HFFc6 (cell line): ENCODE measurements at regions not wholly inside any gene's neighbourhood (a gene's known extent, or its start where the extent isn't known, plus 50 kb on each side); places are given as distances from the start of the nearest gene placed in this dataset.

Experiments used
- DNase-seq: peaks from one replicate; pipeline ENCODE4 v3.0.0-alpha.2; 2018
- H3K27ac Mint-ChIP-seq: 2 replicates; pipeline ENCODE4 v1.8.0; 2020; ENCODE audit warnings: mild to moderate bottlenecking, mixed read lengths
- H3K27me3 Mint-ChIP-seq: 2 replicates; pipeline ENCODE4 v1.8.0; 2021; ENCODE audit warnings: mild to moderate bottlenecking, moderate library complexity, mixed read lengths; ENCODE audit not compliant: insufficient read depth
- H3K36me3 Mint-ChIP-seq: 2 replicates; pipeline ENCODE4 v1.8.0; 2021; ENCODE audit warnings: low read depth, mixed read lengths
- H3K4me1 Mint-ChIP-seq: 2 replicates; pipeline ENCODE4 v1.8.0; 2020; ENCODE audit warnings: low read depth, mixed read lengths
- H3K4me3 Mint-ChIP-seq: 2 replicates; pipeline ENCODE4 v1.8.0; 2020; ENCODE audit warnings: mild to moderate bottlenecking, moderate library complexity, mixed read lengths
- H3K9me3 Mint-ChIP-seq: 2 replicates; pipeline ENCODE4 v1.8.0; 2020; ENCODE audit warnings: mild to moderate bottlenecking, mixed read lengths
- TF ChIP-seq, protein P1 (sequence below): fragments of 200-600 bp; sonication (generic); IDR thresholded peaks from 2 replicates; pipeline ENCODE4 v1.5.0; 2021; ENCODE audit warnings: antibody characterized with exemption, mild to moderate bottlenecking

GRCh38 chr7:117962366-117962994, 89.2 kb upstream of the CTTNBP2 start:
- no peaks in the 10 kb centered on the region for H3K27me3 Mint-ChIP-seq
- no peak overlapping the region for H3K4me3 Mint-ChIP-seq
- TF ChIP-seq, protein P1, sequence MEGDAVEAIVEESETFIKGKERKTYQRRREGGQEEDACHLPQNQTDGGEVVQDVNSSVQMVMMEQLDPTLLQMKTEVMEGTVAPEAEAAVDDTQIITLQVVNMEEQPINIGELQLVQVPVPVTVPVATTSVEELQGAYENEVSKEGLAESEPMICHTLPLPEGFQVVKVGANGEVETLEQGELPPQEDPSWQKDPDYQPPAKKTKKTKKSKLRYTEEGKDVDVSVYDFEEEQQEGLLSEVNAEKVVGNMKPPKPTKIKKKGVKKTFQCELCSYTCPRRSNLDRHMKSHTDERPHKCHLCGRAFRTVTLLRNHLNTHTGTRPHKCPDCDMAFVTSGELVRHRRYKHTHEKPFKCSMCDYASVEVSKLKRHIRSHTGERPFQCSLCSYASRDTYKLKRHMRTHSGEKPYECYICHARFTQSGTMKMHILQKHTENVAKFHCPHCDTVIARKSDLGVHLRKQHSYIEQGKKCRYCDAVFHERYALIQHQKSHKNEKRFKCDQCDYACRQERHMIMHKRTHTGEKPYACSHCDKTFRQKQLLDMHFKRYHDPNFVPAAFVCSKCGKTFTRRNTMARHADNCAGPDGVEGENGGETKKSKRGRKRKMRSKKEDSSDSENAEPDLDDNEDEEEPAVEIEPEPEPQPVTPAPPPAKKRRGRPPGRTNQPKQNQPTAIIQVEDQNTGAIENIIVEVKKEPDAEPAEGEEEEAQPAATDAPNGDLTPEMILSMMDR = no peak
- H3K36me3 Mint-ChIP-seq = no peaks in the 10 kb centered on the region
- peaks cover 28% of the 10 kb centered on the region for H3K9me3 Mint-ChIP-seq
- no peaks in the 10 kb centered on the region for H3K4me1 Mint-ChIP-seq
- no peak overlapping the region for H3K27ac Mint-ChIP-seq
- no peak for DNase-seq

GRCh38 chr7:117963264-117964197, 90.3 kb upstream of the CTTNBP2 start:
- Mint-ChIP-seq H3K4me3 (no peak overlapping the region), H3K36me3 (no peaks in the 10 kb centered on the region), H3K9me3 (peaks cover 30% of the 10 kb centered on the region), H3K4me1 (no peaks in the 10 kb centered on the region), H3K27ac (no peak overlapping the region), H3K27me3 (no peaks in the 10 kb centered on the region)
- TF ChIP-seq, protein P1 = no peak
- no peak for DNase-seq

- Mint-ChIP-seq H3K4me1 (no peaks in the 10 kb centered on the region), H3K9me3 (peaks cover 28% of the 10 kb centered on the region), H3K27ac (no peak overlapping the region), H3K36me3 (no peaks in the 10 kb centered on the region), H3K4me3 (no peak overlapping the region), H3K27me3 (no peaks in the 10 kb centered on the region)
- no peak for DNase-seq
- TF ChIP-seq, protein P1 = no peak
Measured at GRCh38 chr7:117970801-117971200, 97.6 kb upstream of the CTTNBP2 start.

GRCh38 chr7:117971556-117972244, 98.5 kb upstream of the CTTNBP2 start:
- Mint-ChIP-seq H3K9me3 (peaks cover 21% of the 10 kb centered on the region), H3K27me3 (no peaks in the 10 kb centered on the region), H3K36me3 (no peaks in the 10 kb centered on the region), H3K27ac (no peak overlapping the region), H3K4me1 (no peaks in the 10 kb centered on the region), H3K4me3 (no peak overlapping the region)
- DNase-seq = no peak
- TF ChIP-seq, protein P1 = no peak

GRCh38 chr7:117972606-117973005, 99.4 kb upstream of the CTTNBP2 start:
- Mint-ChIP-seq H3K4me1 (no peaks in the 10 kb centered on the region), H3K27ac (no peak overlapping the region), H3K4me3 (no peak overlapping the region), H3K36me3 (no peaks in the 10 kb centered on the region), H3K9me3 (peaks cover 12% of the 10 kb centered on the region), H3K27me3 (no peaks in the 10 kb centered on the region)
- no peak for DNase-seq
- TF ChIP-seq, protein P1 = no peak
